ENCODE measurements at regions not wholly inside any gene's neighbourhood (a gene's known extent, or its start where the extent isn't known, plus 50 kb on each side); places are given as distances from the start of the nearest gene placed in this dataset.

- H3K4me2 ChIP-seq (ENCODE audit: low read length) = no peak overlapping the region
- no peaks in the 10 kb centered on the region for H3K9me3 ChIP-seq (ENCODE audit: control insufficient read depth, insufficient read depth, low read length)
- TF ChIP-seq EZH2phosphoT487 (IDR thresholded peaks at IDR 0.05; ENCODE audit: borderline replicate concordance, low read length) (no peak), CTCF (IDR thresholded peaks at IDR 0.05; ENCODE audit: low read depth, low read length, poor library complexity, severe bottlenecking) (no peak)
- no peak overlapping the region for H3K4me3 ChIP-seq (ENCODE audit: low read length)
- no peaks in the 10 kb centered on the region for H3K27me3 ChIP-seq (ENCODE audit: control insufficient read depth, low read length)
- no peaks in the 10 kb centered on the region for H3K9me2 ChIP-seq (replicated peaks; ENCODE audit: control insufficient read depth, low read length)
- H4K20me1 ChIP-seq (ENCODE audit: control insufficient read depth, insufficient read depth, low read depth, low read length) = no peaks in the 10 kb centered on the region
- H3K36me3 ChIP-seq (ENCODE audit: control insufficient read depth, low read length) = no peaks in the 10 kb centered on the region
- H3K4me1 ChIP-seq (ENCODE audit: control insufficient read depth, low read length) = no peaks in the 10 kb centered on the region
- no peaks in the 10 kb centered on the region for H3F3A ChIP-seq (ENCODE audit: control insufficient read depth, insufficient read depth)
- H3K79me2 ChIP-seq (ENCODE audit: control insufficient read depth, low read length) = no peaks in the 10 kb centered on the region
- no peak overlapping the region for H3K27ac ChIP-seq (ENCODE audit: low read depth, low read length)
These were observed 590.0 kb downstream of the BRD1 start for GRCh38 chr22:49237703-49238102.

GRCh38 chr22:49237279-49237678, 590.4 kb downstream of the BRD1 start:
- no peaks in the 10 kb centered on the region for H3F3A ChIP-seq (ENCODE audit: control insufficient read depth, insufficient read depth)
- no peaks in the 10 kb centered on the region for H3K27me3 ChIP-seq (ENCODE audit: control insufficient read depth, low read length)
- no peaks in the 10 kb centered on the region for H3K4me1 ChIP-seq (ENCODE audit: control insufficient read depth, low read length)
- no peaks in the 10 kb centered on the region for H3K79me2 ChIP-seq (ENCODE audit: control insufficient read depth, low read length)
- no peak overlapping the region for H3K4me3 ChIP-seq (ENCODE audit: low read length)
- no peak overlapping the region for H3K27ac ChIP-seq (ENCODE audit: low read depth, low read length)
- H4K20me1 ChIP-seq (ENCODE audit: control insufficient read depth, insufficient read depth, low read depth, low read length) = no peaks in the 10 kb centered on the region
- no peaks in the 10 kb centered on the region for H3K9me2 ChIP-seq (replicated peaks; ENCODE audit: control insufficient read depth, low read length)
- H3K36me3 ChIP-seq (ENCODE audit: control insufficient read depth, low read length) = no peaks in the 10 kb centered on the region
- TF ChIP-seq EZH2phosphoT487 (IDR thresholded peaks at IDR 0.05; ENCODE audit: borderline replicate concordance, low read length) (no peak), CTCF (IDR thresholded peaks at IDR 0.05; ENCODE audit: low read depth, low read length, poor library complexity, severe bottlenecking) (no peak)
- H3K4me2 ChIP-seq (ENCODE audit: low read length) = no peak overlapping the region
- H3K9me3 ChIP-seq (ENCODE audit: control insufficient read depth, insufficient read depth, low read length) = no peaks in the 10 kb centered on the region

GRCh38 chr22:49236541-49237075, 591.1 kb downstream of the BRD1 start:
- Histone ChIP-seq H3K4me1 (ENCODE audit: control insufficient read depth, low read length) (no peaks in the 10 kb centered on the region), H3F3A (ENCODE audit: control insufficient read depth, insufficient read depth) (no peaks in the 10 kb centered on the region), H3K4me2 (ENCODE audit: low read length) (no peak overlapping the region), H3K36me3 (ENCODE audit: control insufficient read depth, low read length) (no peaks in the 10 kb centered on the region), H3K27ac (ENCODE audit: low read depth, low read length) (no peak overlapping the region), H4K20me1 (ENCODE audit: control insufficient read depth, insufficient read depth, low read depth, low read length) (no peaks in the 10 kb centered on the region), H3K27me3 (ENCODE audit: control insufficient read depth, low read length) (no peaks in the 10 kb centered on the region), H3K79me2 (ENCODE audit: control insufficient read depth, low read length) (no peaks in the 10 kb centered on the region), H3K9me3 (ENCODE audit: control insufficient read depth, insufficient read depth, low read length) (no peaks in the 10 kb centered on the region), H3K9me2 (replicated peaks; ENCODE audit: control insufficient read depth, low read length) (no peaks in the 10 kb centered on the region), H3K4me3 (ENCODE audit: low read length) (no peak overlapping the region)
- TF ChIP-seq EZH2phosphoT487 (IDR thresholded peaks at IDR 0.05; ENCODE audit: borderline replicate concordance, low read length) (no peak), CTCF (IDR thresholded peaks at IDR 0.05; ENCODE audit: low read depth, low read length, poor library complexity, severe bottlenecking) (no peak)
